Mucosa of descending colon (tissue), 3 donors: ENCODE measurements at regions not wholly inside any gene's neighbourhood (a gene's known extent, or its start where the extent isn't known, plus 50 kb on each side); places are given as distances from the start of the nearest gene placed in this dataset.

Source experiments
- ATAC-seq: fragments of 200-7000 bp; cut with Tn5 transposase; one replicate; pipeline ENCODE4 v1.9.1; 2020; ENCODE audit warnings: mild to moderate bottlenecking, moderate library complexity
- DNase-seq, 3 donors: peaks; one replicate each; pipeline ENCODE4 v3.0.0-alpha.2; 2020
- H3K36me3 ChIP-seq: fragments of 200-600 bp; one replicate; pipeline ENCODE4 v1.8.0; 2021; ENCODE audit warnings: low read depth, mild to moderate bottlenecking
- H3K4me1 ChIP-seq: fragments of 200-600 bp; one replicate; pipeline ENCODE4 v1.8.0; 2021; ENCODE audit warnings: low read depth, mild to moderate bottlenecking
- H3K4me3 ChIP-seq: fragments of 200-600 bp; one replicate; pipeline ENCODE4 v1.8.0; 2021; ENCODE audit warnings: mild to moderate bottlenecking
- H3K9me3 ChIP-seq: fragments of 200-600 bp; one replicate; pipeline ENCODE4 v1.8.0; 2021; ENCODE audit warnings: mild to moderate bottlenecking
- CTCF ChIP-seq: fragments of 200-600 bp; IDR thresholded peaks from one replicate; pipeline ENCODE4 v1.8.0; 2022; ENCODE audit warnings: antibody characterized with exemption, mild to moderate bottlenecking
- intact Hi-C, 2 donors: fragments of 100-400 bp; cut with DNase I in 1 of 2; cut with micrococcal nuclease in 1 of 2; formaldehyde crosslinking; loops; one replicate each; pipeline versions ENCODE4 v1.11.0 to v1.11.1; 2022; cut with DNase I, micrococcal nuclease
- donor health status: DM: no; HTN: no; CAD: no; lungs with moderate emphysema.
- donor health status: DM: no; HTN: no; CAD: no.
- donor health status: DM: no; HTN: yes; CAD: no.

- no peak for DNase-seq
- Histone ChIP-seq H3K36me3 (no peaks in the 10 kb centered on the region), H3K4me1 (no peaks in the 10 kb centered on the region), H3K9me3 (no peaks in the 10 kb centered on the region), H3K4me3 (no peak overlapping the region)
- intact Hi-C loops, result no loop called here
- ATAC-seq, result no peak
- TF ChIP-seq CTCF, result no peak
Observed at GRCh38 chr2:107009275-107009674, 123.3 kb upstream of the ST6GAL2 start.

- no peak for ATAC-seq
Observed at GRCh38 chr2:107012714-107013306, 126.8 kb upstream of the ST6GAL2 start.

GRCh38 chr2:107013884-107014283 is 127.9 kb upstream of the ST6GAL2 start:
- Histone ChIP-seq H3K9me3 (no peaks in the 10 kb centered on the region), H3K4me1 (no peaks in the 10 kb centered on the region), H3K4me3 (no peak overlapping the region), H3K36me3 (no peaks in the 10 kb centered on the region)
- DNase-seq (no peak), ATAC-seq (no peak)
- TF ChIP-seq CTCF, result no peak
- intact Hi-C loops, result no loop called here

More at GRCh38 chr2:107012714-107013306, 126.8 kb upstream of the ST6GAL2 start:
- intact Hi-C loops, result no loop called here
- Histone ChIP-seq H3K36me3 (no peaks in the 10 kb centered on the region), H3K9me3 (no peaks in the 10 kb centered on the region), H3K4me3 (no peak overlapping the region), H3K4me1 (no peaks in the 10 kb centered on the region)
- TF ChIP-seq CTCF, result no peak
- DNase-seq, result no peak

GRCh38 chr2:107018366-107018765 is 132.4 kb upstream of the ST6GAL2 start:
- Histone ChIP-seq H3K4me1 (no peaks in the 10 kb centered on the region), H3K36me3 (no peaks in the 10 kb centered on the region), H3K9me3 (no peaks in the 10 kb centered on the region), H3K4me3 (no peak overlapping the region)
- ATAC-seq (no peak), DNase-seq (no peak)
- intact Hi-C loops, result no loop called here
- TF ChIP-seq CTCF, result no peak

GRCh38 chr2:107020392-107020791 is 134.4 kb upstream of the ST6GAL2 start:
- no peak for TF ChIP-seq CTCF
- DNase-seq, result no peak
- H3K4me1 ChIP-seq, result no peaks in the 10 kb centered on the region
- no peaks in the 10 kb centered on the region for H3K9me3 ChIP-seq
- no peak overlapping the region for H3K4me3 ChIP-seq
- intact Hi-C loops, result no loop called here
- no peaks in the 10 kb centered on the region for H3K36me3 ChIP-seq
- ATAC-seq, result no peak

GRCh38 chr2:107024269-107024668 is 138.3 kb upstream of the ST6GAL2 start:
- ATAC-seq (no peak), DNase-seq (no peak)
- no peak for TF ChIP-seq CTCF
- H3K9me3 ChIP-seq, result no peaks in the 10 kb centered on the region
- H3K4me1 ChIP-seq, result peaks cover 5% of the 10 kb centered on the region
- intact Hi-C loops, result no loop called here
- no peak overlapping the region for H3K4me3 ChIP-seq
- no peaks in the 10 kb centered on the region for H3K36me3 ChIP-seq
